NAMALWA (cell line): ENCODE measurements at regions not wholly inside any gene's neighbourhood (a gene's known extent, or its start where the extent isn't known, plus 50 kb on each side); places are given as distances from the start of the nearest gene placed in this dataset.
A peak's percentile ranks its signal among the peaks of the same experiment; 100 is the strongest.
"Not testable (repeated sequence)": the region's sequence is repeated elsewhere in the genome, so short reads cannot be mapped to it uniquely, and the experiment has no call there.

Source experiments
- DNase-seq: peaks from one replicate; pipeline ENCODE4 v3.0.0-alpha.2; 2015; ENCODE audit warnings: low spot score

- no peak for DNase-seq
These were observed 152.6 kb upstream of the TPM1 start for GRCh38 chr15:62889734-62890505.

DNA sequence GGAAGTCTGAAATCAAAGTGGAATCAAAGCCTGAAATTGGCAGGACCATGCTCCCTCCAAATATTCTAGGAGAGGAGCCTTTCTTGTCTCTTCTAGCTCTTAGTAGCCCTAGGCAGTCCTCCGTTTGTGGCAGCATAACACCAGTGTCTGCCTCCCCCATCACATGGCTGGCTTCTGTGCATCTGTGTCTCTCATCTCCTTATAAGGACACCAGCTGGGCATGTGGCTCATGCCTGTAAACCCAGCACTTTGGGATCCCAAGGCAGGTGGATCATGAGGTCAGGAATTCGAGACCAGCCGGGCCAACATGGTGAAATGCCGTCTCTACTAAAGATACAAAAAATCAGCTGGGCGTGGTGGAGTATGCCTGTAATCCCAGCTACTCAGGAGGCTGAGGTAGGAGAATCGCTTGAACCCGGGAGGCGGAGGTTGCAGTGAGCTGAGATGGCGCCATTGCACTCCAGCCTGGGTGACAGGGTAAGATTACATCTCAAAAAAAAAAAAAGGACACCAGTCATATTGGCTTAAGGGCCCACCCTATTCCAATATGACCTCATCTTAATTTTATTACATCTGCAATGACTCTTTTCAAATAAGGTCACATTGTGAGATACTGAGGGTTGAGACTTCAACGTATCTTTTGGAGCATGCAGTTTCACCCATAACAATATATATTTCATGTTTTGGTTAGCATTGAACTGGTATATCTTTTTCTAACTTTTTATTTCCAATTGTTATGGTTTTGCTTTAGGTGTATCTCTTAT lies 148.0 kb upstream of the TPM1 start:
- DNase-seq, result no peak

DNA sequence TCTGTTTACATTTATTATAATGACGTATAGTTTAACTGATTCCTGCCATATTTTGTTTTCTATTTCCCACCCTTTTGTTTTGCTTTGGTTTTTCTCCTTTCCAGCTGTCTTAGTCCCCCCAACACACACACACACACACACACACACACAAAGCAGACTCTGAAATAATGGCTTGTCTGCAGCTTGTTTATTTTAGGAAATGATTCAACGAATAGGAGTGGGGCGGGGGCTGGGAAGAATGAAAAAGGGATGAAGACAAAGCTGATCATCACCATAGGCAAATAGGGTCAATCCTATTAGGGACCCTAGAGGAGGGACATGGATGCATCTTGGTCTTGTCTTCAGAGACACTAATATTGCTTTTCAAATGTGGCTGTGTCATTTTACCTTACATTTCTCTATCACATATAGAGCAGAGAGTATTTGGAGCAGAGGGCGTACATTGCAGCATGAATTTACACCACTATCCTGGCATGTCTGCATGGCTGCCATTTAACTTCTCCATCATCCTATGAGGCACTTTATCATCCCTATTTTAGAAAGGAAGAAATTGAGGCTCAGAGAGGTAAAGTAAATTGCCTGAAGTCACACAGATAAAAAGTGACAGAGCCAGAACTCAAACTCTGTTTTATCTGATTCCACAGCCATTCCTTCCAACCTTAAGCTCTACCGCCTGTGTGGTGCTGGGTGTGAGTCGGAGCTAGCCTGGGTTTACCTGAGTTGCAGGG lies 147.2 kb upstream of the TPM1 start:
- no peak for DNase-seq

GRCh38 chr15:62895905-62896316 lies 146.6 kb upstream of the TPM1 start:
- no peak for DNase-seq

GRCh38 chr15:62896380-62896866 lies 146.1 kb upstream of the TPM1 start:
- DNase-seq, result no peak

- DNase-seq, result no peak
These were observed 145.5 kb upstream of the TPM1 start for GRCh38 chr15:62896969-62897486.

GRCh38 chr15:62897634-62898033 lies 144.9 kb upstream of the TPM1 start:
- no peak for DNase-seq

DNA sequence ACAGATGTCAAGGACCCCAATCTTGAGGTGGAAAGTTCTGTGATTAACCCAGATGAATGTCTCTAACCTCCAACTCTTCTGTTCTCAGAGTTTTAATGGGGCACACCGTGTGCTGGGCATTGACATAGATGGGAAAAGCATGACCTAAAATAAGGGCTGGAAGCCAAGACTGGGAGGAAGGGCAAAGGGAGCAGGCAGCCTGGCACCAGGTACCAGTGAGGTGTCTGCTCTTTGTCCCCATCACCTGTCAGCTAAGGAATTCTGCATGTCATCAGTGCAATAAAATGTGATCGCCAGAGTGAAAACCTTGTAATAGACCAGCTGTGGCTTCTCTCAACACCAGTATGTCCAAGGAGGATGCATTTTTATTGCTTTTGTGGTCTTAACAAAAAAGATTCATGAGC lies 143.5 kb upstream of the TPM1 start:
- no peak for DNase-seq

DNA sequence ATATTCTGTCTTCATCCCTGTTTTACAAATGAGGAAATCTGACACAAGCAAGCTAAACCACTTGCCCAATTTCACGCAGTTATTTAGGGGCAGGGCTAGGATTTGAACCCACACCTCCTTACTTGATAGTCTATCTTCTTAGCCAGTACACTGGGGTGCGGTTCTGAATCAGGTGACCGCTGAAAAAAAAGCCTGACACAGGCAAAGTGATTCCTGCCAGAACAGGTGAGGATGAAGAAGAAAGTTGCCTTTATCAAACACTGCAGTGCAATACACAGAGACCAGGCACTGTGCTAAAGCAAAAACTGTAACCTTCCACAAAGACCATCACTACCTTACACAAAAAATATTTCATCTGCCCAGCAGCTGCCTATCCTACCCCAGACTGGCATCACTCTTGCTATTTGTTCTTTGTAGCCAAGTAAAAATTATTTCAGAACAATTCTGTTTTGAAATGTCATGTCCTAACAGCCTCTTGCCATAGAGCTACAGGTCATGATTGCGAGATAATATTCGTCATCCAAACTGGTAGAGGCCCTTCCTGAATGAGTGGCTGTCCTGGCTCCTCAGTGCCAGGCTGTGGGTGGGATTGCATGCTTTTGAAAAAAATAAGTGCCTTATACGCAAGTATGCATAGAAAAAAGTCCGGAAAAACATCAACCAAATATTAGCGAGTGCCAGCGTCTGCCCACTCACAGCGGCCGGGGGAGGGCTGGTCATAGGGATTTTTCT lies 142.3 kb upstream of the TPM1 start:
- DNase-seq, result no peak

- no peak for DNase-seq
These were observed 141.5 kb upstream of the TPM1 start for GRCh38 chr15:62901087-62901486.

DNA sequence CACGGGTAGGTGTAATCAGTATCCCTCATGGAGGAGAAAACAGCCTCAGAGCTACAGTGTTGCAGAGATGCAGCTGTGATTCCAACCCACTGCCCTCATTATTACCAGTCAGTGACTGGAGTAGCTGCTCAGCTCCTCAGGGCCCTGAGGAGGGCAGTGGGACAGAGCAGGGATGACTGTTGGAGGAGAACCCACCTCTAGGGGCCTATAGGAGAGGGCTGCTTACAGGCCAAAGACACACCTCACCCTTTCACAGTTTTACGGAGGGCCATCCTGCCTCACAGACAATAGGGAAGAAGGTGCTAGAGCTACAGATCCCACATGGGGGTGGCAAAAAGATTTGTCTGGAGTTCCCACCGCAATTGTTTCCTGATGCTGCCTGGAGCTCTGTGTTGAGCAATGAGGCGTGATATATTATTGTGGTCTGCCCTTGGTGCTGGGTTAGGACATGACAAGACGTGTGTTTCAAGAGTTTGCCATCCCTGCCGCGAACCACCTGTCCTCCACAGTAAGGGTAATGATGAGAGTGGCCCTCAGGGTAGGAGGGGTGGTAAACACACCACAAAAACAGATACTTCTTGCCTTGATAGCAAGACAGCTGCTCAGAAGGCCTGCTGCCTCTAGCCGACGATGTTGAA lies 140.5 kb upstream of the TPM1 start:
- DNase-seq, result no peak

DNA sequence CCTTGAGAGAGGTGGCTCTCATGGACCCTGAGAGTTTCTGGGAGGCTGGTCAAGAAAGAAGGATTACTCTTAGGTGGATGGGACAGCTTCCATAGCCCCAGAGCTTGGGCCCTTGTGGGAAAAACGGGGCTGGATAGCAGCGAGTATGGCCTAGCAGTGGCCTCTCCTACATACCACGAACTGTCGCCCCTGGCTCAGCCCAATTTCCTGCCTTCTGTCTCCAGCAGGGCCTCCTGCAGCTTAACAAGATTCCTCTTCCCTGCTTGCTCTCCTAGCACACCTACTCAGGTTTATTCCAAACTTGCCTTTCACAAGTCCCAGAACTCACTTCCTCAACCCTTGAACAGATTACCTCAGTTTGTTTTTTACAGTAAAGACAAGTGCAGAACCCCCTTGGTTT lies 139.7 kb upstream of the TPM1 start:
- no peak for DNase-seq

DNA sequence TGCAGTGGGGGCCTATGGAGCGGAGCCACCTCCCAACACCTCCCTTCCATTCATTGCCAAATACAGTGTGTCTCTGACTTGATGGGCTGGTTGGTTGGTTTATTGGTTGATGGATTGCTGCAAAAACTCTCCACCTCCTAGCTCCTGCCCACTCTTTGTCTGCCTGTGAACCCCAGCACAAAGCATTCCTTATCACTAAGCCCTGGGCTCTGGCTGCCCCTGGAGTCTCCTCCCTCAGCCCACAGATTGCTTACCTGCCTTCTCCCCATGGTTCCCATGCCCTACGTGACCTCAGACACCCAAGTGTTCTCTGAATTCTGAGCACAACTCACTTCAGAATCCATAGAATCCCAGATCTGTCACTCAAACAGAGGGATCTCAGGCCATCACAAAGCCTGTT lies 139.1 kb upstream of the TPM1 start:
- no peak for DNase-seq

GRCh38 chr15:62904041-62904910 lies 138.3 kb upstream of the TPM1 start:
- no peak for DNase-seq

- DNase-seq, result no peak
These were observed 135.9 kb upstream of the TPM1 start for GRCh38 chr15:62906627-62907026.

- no peak for DNase-seq
These were observed 135.3 kb upstream of the TPM1 start for GRCh38 chr15:62907275-62907674.

DNA sequence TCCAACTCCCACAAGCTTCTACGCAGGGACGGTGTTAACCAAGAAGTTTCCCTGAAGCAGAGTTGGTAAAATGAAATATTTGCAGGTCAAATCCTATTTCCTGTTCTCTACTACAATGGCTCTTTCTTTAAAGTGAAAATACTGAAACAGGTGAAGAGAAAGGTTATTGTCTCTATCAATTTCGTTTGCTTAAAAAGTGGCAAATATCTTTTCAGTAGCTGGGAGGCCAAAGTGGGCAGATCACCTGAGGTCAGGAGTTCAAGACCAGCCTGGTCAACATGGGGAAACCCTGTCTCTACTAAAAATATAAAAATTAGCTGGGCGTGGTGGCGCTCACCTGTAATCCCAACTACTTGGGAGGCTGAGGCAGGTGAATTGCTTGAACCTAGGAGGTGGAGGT lies 134.2 kb upstream of the TPM1 start:
- not testable (repeated sequence) for DNase-seq

DNA sequence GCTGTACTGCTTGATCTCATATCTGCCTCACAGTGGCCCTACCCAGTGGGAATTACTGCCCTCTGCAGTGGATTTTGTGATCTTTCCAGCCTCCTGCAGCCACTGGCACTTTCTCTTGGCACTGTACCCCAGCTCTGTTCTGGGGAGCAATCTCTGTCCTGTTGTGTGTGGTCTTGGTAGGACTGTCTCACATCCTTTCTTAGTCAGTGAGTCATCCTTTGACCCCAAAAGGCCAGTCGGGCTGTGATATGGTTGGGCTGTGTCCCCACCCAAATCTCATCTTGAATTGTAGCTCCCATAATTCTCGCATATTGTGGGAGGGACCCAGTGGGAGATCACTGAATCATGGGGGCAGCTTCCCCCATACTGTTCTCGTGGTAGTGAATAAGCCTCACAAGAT lies 133.3 kb upstream of the TPM1 start:
- no peak for DNase-seq

DNA sequence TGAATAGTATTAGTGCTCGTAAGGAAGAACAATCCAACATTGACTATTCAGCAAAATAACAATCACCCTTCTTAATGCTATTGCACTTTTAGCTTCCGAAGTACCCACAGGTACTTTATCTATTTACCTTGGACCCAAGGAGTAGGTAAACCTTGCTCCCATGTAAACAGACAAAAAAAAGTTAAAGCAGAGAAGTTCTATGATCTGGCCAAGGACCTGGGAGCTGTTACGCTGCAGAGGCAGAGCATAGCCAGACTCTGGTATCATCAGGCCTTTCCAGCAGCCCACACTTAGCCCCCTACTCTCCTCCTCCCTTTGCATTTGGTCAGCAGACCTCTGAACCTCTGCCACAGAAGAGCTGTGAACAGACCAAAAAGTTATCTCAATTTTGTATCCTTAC lies 130.3 kb upstream of the TPM1 start:
- DNase-seq, result no peak

DNA sequence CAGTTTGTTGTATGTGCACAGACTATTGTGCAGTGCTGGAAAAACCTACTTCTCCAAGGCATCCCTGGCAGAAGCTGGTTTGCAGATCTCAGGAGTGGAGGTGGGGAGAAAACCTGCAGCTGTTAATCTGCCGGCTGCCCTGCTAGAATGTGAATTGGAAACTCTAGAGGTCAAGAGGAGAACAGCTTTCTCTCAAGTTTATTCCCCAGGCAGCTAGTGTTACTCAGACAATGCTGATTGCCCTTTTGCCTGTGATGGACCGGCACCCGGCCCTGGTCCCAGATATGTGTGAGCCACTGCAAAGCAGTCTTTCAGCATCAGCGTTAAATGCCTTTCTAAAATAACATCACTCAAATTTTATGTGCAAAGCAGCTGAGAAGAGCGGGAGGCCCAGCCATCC lies 129.7 kb upstream of the TPM1 start:
- peak; percentile 4 for DNase-seq
